HG03439 (cell line): ENCODE measurements at regions not wholly inside any gene's neighbourhood (a gene's known extent, or its start where the extent isn't known, plus 50 kb on each side); places are given as distances from the start of the nearest gene placed in this dataset.
"Not testable (repeated sequence)": the region's sequence is repeated elsewhere in the genome, so short reads cannot be mapped to it uniquely, and the experiment has no call there.

Experiments
- ATAC-seq: cut with Tn5 transposase; IDR thresholded peaks from one replicate; pipeline ENCODE4 v1.9.1; 2021; ENCODE audit warnings: mild to moderate bottlenecking, moderate library complexity; ENCODE audit not compliant: unreplicated experiment

DNA sequence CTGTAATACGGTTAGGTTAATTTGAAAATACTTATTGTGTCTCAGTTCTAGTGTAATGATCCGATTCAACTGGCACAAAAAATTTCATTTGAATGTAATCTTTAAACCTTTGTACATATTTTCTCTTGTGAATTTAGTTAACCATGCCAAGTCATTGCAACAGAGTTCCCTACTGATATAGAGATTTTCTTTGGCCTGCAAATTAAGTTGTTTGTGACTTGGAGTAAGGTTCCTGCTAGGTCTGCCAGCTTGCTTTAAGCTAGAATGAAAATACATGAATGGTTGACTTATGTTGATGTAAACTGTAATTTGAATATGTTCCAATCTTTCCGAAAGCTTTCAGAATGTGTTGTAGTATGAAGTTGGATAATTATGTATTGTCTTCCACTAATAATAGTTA, 1004.1 kb upstream of the EDIL3 start:
- no peak for ATAC-seq

DNA sequence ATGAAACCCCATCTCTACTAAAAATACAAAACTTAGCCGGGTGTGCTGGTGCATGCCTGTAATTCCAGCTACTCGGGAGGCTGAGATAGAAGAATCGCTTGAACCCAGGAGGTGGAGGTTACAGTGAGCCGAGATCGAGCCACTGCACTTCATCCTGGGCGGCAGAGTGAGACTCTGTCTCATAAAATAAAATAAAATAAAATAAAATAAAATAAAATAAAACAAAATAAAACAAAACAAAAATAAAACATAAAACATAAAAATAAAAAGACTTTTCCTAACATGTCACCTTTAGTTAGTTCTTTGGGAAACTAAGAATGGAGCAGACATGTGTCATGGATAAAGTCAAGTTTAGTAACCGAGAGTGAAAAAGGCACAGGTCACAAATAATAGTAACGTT, 1007.6 kb upstream of the EDIL3 start:
- not testable (repeated sequence) for ATAC-seq

DNA sequence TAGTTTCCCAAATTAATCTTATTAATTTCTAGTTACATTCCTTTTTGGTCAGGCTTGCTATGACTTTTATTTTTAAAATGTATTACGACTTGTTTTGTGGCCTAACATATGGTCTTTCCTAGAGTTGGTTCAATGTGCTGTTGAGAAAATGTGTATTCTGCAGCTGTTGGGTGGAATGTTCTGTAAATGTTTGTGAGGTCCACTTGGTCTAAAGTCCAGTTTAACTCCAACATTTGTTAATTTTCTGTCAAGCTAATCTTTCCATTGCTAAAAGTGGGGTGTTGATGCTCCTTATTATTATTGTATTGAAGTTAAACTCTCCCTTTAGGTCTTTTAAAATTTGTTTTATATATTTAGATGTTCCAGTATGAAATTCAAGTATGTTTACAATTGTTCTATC, 1010.8 kb upstream of the EDIL3 start:
- ATAC-seq = no peak

DNA sequence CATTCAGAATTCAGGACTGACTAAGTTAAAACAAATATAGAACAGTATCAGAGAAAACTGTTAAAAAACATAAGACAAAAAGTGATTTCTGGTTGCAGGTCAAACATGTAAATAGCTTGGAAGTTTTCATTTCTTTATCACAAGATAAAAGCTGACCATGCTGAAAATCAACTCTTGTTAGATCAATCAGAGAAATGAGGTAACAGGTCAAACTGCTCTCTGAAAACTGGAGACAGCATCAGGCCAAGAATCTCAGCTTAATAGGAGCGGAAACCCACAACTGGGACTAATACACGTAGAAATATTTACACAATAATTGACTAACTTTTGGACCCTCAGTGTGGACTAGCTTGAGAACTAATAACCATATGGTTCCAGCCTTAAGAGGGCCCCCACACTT, 1012.8 kb upstream of the EDIL3 start:
- no peak for ATAC-seq

DNA sequence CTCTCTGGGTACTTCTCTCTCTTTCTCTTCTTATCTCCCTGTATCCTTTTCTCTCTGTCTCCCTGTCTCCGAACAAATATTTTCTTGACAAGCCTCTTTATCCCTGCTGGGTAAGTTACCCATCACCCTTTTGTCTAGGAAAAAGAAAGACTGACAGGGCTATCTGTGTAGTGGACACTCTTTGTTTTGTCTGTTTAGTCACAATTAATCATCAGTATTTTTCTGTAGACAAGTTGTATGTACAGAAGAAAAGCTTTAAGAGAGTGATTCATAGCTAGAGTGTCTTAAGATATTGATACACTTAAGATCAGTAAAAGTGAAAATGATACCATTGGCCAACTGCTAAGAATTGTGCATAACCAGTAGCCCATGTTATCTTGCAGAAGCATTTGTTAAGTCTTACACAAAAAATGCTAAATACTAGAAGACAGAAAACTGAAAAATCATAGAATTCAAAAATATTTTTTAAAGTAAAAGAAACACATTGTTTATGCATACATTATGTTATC, 1043.8 kb upstream of the EDIL3 start:
- ATAC-seq = no peak

DNA sequence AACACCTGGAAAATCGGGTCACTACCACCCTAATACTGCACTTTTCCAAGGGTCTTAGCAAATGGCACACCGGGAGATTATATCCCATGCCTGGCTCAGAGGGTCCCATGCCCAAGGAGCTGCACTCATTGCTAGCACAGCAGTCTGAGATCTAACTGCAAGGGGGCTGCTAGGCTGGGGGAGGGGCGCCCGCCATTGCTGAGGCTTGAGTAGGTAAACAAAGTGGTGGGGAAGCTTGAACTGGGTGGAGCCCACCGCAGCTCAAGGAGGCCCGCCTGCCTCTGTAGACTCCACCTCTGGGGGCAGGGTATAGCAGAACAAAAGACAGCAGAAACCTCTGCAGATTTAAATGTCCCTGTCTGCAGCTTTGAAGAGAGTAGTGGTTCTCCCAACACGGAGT, 1047.0 kb upstream of the EDIL3 start:
- not testable (repeated sequence) for ATAC-seq

DNA sequence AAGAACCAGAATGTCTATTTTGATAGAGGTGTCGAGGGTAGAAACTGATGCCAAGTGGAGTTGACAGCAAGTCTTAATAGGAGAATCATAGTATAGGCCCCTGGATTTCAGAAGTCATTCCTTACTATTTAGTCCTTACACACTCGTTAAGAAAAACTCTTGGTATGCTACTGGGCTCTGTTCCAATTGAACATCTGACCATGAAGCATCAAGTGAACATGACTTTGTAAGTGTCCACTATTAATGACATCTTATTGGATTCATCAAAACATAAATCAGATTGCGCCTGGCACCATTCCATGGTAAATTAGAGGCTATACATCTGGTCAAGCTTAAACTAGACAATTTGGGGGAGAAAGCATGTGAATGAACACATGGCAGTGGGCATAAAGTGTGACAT, 1056.5 kb upstream of the EDIL3 start:
- ATAC-seq = no peak

DNA sequence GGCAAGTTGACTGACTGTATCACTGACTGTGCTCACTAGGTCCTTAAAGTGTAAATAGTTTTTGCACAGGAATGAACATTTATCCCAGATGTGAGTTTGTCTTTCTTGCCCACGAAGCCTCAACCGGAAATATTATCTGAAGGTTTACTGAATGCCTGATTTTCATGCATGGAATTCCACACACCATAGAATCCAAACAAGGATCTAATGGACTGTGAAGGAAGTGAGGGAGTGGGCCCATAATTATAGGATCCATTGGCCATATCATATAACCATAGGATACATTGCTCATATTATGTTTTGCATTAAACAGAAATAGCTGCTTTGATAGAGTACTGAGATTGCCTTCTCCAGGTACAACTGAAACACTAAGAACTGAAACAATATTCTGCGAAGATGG, 1057.2 kb upstream of the EDIL3 start:
- ATAC-seq = no peak

DNA sequence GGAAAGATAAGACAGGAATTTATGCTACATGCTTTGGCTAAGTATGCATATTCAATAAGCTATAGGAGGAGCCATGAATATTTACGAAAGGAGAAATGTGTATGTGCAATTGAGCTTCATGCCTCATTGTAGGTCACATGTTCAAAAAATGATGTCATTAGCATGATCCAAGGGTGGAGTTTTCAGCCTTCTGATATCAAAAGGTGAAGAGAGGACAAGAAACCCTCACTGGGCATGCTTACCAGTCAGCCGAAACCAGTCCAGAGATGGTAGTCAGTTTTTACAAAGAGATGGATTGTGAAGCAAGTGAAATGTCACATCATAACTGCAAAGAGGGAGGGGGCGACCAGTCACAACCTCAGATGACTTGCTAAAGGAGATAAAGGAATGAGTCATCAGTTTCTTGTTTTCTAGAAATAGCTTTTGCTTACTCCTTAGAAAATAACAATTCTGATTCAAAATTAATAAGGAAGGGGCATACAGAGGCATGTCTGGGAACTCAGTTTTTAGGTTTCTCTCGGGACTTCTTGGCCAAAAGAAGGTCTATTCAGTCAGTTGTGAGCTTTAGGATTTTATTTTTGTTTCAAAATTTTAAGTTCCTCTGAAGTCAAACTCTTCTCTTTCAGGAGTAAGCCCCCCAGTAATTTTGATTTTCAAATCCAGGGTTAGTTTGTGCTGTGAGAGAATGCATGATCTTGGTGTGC, 1067.8 kb upstream of the EDIL3 start:
- no peak for ATAC-seq

DNA sequence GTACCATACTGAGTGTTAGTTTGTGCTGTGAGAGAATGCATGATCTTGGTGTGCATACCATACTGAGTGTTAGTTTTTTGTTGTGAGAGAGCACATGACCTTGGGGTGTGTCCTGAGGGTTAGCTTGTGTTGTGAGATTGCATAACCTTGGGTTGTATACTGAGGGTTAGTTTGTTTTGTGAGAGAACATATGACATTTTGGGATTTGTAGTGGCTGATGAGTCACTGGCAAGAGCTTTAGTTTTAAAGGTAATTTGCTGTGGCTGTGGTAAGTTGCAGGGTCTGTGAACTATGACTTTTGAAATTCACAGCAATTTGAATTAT, 1068.3 kb upstream of the EDIL3 start:
- ATAC-seq = no peak

DNA sequence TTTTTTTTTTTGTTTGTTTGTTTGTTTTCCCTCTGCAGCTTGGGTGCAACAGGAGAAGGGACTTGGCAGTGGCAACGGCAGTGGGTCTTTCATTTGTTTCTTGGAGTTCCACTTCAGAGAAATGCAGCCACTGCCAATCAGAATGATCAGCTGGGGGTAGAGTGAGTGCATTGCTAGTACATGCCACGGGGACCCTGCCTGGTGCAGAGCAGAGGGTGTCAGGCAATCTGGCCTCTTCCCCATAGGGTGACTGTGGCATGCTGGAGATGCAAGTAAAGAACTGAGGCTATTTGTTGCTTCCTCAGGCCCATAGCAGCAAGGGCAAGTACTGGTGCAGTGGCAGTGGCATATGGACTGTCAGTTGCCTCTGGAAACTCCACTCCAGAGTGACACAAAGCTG, 1073.6 kb upstream of the EDIL3 start:
- ATAC-seq = no peak

DNA sequence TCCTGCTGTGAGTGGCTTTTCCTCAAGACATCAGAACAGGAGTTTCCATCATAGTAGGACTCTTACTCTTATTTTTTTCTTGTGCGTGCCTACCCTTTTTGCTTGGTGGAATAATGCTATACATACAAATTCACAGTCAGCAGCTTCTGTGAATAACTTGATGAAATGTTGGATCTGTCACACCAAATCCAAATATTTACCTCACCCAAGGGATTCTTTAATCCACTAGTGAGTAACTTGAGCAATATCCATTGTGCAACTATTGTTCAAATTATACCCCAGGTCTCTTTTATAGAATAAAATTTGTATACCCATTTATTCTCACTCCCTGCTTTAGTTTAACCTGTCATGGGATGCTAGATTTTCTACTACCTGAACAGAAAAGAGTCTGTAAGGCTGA, 1078.3 kb upstream of the EDIL3 start:
- ATAC-seq = no peak

DNA sequence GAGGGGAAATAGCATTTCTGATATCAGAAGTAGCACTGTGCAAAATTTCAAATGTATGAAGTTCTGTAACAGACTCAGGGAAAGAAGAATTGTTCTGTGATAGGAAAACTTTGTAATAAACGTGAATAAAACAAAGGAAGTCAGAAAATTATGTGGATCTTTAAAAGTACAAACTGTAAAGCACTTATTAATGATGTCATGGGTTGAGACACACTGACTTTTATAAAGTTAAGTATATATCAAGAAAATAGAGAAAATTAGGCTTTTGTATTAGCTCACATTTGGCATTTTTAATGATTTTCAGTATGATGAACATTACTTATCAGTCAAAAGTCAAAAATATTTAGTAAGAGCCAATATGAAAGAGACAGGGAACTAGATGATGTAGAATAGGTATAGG, 1081.7 kb upstream of the EDIL3 start:
- ATAC-seq = no peak

DNA sequence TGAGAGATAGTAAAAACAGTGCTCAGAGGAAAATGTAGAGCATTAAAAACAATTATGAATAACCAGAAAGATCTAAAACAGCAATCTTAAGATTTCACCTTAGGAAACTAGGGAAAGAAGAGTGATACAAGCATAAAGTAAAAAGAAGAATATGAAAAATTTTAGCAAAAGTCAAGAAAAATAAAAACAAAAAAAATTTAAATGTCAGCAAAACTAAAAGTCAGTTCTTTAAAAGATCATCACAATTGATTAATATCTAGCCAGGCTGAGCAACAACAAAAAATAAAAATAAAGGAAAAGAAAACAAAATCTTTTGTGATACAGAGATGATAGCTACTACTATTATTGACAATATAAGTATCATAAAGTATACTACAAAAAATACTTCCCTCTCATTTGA, 1088.1 kb upstream of the EDIL3 start:
- no peak for ATAC-seq

DNA sequence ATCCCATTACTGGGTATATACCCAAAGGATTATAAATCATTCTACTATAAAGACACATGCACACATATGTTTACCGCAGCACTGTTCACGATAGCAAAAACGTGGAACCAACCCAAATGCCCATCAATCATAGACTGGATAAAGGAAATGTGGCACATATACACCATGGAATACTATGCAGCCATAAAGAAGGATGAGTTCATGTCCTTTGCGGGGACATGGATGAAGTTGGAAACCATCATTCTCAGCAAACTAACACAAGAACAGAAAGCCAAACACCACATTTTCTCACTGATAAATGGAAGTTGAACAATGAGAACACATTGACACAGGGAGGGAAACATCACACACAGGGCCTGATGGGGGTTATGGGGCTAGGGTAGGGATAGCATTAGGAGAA, 1090.5 kb upstream of the EDIL3 start:
- not testable (repeated sequence) for ATAC-seq

DNA sequence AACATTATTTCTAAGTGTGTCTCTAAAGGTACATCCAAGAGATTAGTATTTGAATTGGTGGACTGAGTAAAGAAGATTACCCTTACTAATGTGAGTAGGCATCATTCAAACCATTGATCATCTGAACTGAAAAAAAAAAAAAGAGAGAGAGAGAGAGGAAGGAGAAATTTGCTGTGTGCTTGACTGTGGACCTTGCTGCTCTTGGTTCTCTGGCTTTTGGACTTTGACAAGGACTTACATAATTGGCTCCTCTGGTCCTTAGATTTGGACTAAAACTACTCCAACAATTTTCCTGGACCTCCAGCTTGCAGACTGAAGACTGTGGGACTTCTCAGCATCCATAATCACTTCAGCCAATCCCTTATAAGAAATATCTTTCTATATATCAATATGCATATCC, 1091.9 kb upstream of the EDIL3 start:
- ATAC-seq = no peak

DNA sequence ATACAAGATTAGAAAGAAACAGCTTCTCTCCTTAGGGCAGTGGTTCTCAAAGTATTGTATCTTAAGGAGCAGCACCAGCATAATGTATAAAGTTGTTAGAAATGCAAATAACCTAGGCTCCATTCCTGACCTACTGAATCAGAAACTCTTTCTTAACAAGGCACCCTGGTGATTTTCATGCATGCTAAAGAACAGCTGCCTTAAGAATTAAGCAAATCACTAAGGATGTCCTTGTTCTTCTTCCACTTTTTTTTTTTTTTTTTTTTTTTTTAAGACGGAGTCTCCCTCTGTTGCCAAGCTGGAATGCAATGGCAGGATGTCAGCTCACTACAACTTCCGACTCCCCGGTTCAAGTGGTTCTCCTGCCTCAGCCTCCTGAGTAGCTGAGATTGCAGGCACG, 1095.2 kb upstream of the EDIL3 start:
- ATAC-seq = no peak

DNA sequence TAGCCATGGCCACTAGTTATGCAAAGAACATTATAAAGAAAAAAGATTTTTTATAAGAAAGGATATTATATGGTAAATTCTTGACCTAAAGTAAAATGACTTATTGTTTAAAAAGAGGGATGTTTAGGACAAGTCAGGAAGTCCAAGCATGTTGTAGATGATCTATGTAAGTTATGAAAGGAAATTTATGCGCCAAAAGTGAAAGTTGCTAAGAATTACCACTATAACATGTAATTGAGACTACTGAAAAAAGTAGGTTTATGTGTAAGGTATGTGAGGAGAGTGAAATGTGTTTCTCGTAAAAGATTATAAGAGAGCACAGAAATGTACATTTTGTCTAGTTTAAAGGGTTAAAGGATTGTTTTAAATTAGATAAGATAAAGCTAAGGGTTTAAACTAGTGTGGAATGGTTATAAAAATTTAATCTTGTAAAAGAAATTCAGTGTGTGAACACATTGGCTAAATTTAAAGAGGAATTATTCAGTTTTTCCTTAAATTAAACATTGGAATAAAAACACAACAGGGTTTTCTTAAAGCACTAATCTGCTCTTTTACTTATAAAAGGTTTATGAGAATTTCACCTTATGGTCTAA, 1100.4 kb upstream of the EDIL3 start:
- ATAC-seq = no peak

DNA sequence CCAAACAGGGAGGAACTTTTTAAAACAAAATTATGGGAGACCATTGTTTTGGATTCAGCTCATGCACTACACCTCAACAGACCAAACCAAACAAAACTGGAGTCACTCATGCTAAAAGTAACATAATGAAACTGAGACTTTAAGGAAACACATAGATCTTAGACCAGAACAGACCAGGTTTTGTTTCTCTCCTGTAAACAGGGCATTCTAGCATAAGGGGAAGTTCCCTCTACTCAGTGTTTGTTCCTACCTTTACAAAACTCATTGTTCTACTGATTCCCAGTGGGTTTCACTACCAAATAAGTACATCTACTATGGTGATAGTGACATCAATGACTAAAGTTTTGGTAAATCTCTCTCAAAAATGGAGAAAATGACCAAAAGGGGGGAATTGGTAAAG, 1103.6 kb upstream of the EDIL3 start:
- ATAC-seq = no peak

DNA sequence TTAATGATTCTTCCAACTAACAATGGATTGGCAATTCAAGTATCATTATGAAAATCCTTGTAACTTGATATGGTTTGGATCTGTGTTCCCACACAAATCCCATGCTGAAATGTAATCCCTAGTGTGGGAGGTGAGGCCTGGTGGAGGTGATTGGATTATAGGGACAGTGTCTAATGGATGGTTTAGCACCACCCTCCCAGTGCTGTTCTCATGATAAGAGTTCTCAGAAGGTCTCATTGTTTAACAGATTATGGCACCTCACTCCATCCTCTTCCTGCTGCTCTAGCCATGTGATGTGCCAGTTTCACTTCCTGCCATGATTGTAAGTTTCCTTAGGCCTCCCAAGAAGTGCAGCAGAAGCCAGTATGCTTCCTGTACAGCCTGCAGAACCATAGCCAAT, 1116.2 kb upstream of the EDIL3 start:
- ATAC-seq = no peak

DNA sequence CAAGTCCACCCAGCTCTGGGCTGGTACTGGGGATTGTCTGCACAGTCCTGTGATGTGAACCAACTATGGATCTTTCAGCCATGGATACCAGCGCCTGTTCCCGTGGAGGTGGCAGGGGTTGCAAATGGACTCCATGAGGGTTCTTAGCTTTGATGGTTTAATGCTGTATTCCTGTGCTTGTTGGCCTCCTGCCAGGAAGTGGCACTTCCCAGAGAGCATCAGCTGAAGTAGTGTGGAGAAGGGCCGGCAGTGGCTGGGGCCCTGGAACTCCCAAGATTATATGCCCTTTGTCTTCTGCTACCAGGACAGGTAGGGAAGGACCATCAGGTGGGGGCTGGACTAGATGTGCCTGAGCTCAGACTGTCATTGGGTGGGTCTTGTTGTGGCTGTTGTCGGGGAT, 1104.8 kb upstream of the COX7C start:
- ATAC-seq = no peak

DNA sequence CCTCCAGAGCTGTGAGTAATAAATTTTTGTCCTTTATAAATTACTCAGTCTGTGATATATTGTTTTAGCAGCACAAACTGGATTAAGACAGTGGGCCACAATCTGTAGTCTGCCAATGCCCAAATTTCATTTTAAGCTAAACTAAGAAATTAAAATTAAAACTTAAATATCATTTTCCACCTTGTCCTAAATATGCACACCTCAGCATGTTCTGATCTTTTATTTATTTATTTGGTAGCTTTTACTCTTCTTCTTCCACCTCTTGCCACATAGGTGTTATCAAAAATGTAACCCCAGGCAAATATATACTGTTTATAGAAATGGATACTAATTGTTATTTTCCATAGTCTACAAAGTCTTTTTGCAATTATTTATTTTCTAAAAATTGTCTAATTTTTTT, 1102.2 kb upstream of the COX7C start:
- ATAC-seq = no peak

DNA sequence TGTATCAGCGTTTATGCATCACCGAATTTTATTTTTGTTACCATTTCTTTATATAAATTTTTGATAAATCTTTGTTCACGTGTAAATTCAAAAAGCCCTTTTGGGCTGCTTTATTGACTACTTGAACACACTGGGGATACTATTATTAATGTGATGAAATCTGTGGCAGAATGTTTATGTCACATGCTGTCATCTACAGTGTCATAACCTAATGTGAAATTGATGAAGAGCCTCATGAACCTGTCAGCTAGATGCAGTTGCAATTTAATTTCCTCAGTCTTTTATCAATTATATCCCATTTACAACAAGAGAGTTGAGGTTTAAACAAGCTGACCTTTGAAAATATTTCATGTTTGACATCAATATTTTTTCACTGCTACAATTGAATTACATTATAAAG, 1100.4 kb upstream of the COX7C start:
- no peak for ATAC-seq
